ENCODE measurements at regions not wholly inside any gene's neighbourhood (a gene's known extent, or its start where the extent isn't known, plus 50 kb on each side); places are given as distances from the start of the nearest gene placed in this dataset.
"Not testable (repeated sequence)": the region's sequence is repeated elsewhere in the genome, so short reads cannot be mapped to it uniquely, and the experiment has no call there.

DNA sequence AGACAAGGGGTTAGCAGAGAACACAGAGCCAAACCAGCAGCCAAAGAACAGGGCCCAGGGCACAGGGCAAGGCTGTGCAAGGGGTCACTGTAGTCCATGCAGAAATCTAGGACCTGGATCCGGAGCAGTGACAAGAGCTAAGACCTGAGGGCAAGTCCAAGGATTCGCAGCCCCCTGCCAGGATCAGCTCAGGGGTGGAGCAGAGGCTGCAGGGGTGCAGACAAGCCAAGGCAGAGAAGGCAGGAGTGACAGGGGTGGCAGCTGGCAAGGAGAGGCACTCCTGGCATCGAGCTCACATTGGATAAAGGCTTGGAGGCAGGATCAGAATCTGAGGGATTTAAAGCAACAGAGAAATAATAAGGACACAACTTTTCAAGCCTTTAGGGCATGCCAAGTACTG, 80.7 kb upstream of the NANOS1 start:
- no peak for DNase-seq (ENCODE audit: low spot score)

DNA sequence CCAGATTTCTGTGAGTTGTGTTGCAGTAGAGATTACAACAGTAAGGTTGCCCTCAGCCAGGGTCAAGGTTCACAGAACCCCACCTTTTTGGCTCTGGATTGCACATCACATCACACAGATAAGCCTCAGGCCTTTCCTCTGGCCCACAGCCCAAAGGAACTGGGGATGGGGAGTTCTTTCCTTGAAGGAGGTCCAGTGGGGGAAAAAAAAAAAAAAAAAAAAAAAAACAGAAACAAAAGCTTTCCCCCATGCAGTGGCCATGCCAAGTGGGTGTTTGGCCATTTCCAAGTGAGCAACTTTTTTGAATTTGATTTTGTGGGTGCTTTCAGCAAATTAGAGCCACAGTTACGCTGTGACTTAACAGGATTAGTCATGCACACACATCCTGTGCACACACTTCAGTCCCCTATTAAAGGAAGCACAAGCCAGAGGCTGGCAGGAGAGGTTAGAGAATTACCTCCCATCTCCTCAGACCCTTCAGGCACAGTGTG, 79.3 kb upstream of the NANOS1 start:
- no peak for DNase-seq (ENCODE audit: low spot score)

DNA sequence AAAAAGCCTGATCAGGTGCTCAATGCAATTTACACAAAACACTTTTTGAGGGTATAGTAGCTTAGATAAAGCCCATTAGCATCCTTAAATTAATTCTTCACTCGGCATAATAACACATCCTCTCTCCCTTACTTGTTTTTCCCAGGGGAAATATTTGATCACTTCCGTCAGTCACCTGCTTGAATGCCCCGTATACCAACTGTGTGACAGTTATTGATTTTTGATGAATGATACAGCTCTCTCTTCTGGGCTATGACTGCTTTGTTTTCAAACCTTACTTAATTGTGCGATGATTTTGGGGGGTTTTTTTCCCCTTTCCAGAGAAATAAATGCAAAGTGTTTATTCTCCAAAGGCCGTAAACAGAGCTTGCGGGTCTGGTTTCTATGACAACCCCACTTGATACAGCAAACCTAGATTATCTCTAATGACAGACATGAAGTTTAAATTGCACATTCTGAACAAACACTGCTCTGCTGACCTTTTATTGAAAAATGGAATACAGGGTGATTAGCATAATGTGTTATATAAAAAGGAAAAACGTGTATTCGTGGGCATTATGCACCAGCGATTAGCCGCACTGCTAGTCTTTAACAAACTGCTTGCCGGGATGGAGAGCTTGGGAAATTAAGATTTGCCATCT, 78.4 kb upstream of the NANOS1 start:
- no peak for DNase-seq (ENCODE audit: low spot score)

DNA sequence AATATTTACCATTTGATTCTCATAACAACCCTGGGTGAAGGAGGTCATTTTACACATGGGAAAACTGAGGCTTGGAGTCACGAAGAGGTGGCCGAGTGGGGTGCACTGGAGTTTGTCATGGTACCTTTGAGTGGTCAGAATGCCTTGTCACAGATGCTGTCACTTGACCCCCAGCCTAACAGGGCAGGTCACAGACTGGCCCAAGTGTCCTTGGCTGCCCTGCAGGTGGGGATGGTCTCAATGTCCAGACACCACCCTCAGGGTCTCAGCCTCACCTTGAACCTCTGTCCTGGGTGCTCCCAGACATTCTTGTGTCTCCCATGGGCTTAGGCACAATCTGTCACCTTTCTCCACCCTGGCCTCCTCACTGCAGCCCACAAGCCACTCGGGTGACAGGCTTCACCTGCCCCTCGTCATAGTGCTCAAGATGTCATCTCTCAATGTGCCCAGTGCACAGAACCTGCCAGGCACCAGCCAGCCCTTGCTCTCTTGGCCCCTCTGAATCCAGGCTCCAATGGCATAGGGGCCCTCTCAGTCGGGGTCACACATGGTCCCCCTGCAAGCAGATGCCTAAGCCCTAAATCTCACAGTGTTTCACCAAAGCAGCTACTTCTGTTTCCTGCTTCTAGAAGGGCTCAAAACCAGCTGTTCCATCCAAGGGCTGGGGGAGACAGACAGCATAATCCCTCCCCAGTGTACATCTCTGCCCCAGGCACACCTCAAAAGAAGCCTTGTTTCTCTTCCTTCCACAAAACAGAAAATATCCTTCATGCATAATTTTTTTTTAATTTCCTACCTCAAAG, 76.8 kb upstream of the NANOS1 start:
- DNase-seq (ENCODE audit: low spot score): no peak

DNA sequence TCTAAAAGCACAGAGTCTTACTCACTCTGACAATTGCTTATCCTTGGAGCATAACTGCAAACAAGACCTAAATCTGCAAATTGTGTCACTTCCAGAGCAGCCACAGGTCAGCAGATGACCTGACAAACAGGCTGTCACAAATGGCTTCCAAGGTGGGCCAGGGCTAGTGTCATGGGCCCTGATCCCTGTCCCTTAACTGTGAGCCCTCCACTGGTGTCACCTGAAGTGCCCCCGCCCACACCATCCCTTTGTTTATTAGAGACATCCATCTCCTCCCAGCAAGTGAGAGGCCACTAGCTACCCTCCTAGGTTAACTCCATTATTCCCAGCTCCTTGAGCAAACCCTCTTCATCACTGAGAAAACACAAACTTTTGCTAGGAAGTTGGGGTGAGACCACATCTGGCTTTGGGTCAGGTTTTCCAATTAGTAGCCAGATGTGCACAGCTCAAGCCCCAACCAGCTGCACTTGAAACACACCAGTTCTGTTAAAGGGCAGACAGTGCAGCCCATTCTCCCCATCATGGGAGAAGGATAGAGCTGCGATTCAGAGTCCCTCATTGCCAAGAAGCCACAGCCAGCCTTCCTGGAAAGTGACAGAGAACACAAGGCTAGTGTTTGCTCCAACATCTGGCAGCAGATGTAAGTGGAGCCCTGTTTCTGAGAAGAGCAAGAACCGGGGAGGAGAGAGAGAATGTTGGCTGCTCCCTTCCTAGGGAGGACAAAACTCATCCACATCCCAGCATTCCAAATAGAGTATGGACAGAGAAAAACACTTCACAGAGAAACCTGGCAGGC, 75.7 kb upstream of the NANOS1 start:
- no peak for DNase-seq (ENCODE audit: low spot score)

DNA sequence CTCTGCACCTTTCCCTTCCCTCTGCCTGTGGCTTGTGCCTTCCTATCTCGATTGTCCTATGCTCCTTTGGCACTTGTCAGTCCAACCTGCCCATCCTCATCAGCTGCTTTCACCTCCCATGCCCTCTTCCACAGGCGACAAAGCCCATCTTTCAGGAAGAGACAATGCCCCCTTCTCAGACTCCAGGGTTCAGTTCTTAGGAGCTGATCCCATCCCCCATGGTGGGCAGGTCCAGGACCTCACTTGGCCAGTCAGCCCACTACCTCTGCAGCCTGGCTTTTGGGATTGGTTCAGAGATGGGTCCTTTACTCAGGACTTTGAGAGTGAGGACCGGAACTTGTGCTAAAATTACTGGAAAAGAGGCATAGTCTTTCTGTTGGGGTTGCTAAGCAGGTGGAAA, 74.0 kb upstream of the NANOS1 start:
- DNase-seq (ENCODE audit: low spot score): no peak

DNA sequence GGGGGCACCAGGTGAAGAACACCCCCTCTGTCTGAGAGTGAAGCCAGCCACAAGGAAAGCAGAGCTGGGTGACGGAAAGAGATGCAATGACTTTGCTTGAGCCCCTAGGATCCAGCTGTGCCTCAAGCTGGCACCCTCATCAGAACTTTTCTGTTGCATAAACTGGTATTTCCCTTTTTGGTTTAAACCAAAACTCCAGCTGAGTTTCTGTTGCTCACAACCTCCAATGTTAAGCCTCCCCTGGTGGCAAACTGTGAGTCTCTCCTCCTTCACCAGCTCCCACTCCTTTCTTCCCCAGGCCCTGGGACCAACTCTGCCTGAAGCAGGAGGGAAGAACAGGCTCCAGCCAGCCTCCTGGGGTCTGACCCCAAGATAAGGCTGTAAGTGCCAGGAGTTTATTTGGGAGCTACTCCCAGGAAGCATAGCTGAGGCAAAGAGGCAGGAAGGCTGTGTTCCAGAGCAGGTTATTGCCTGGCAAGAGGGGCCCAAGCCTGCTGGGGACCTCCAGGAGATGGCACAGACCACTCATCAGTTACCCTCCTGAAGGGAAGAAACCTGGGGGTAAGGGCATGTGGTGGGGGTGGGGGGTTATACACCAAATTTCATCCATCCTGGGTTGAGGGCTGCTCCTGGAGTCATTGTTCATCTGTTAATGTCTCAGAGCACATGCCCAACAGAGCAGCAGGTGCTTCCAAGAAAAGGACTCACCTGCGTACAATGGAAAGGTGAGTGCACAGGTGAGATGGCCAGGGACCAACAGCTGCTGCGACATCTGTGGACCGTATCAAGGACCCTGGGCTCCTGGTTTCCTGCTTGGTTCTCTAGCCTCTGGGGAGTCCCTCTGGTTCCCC, 73.3 kb upstream of the NANOS1 start:
- no peak for DNase-seq (ENCODE audit: low spot score)

DNA sequence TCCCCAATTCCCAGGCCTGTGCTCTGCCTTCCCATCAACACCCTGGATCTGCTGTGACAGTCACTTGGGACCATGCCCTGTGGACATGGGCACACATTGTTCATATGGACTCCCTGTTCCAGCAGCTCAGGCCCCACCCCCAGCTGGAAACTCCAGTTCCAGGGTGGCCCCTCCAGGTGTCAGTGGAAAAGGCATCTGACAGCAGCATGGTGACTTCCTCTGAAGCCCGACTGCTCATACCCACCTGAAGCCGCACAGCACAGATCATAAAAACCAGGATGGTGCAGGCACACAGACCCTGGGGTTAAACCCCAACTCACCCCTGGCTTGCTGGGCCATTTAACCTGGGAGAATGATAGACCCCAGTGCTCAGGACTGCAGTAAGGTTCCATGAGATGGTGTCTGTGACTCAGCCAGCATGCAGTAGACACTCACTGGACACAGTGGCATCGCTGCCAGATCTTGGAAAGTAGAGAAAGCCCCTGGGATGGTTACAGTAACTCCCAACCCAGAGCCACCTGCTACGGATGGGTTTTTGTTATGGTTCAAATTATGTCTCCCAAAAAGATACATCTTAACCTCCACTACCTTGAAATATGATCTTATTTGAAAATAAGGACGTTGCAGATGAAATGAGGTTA, 72.6 kb upstream of the NANOS1 start:
- no peak for DNase-seq (ENCODE audit: low spot score)

DNA sequence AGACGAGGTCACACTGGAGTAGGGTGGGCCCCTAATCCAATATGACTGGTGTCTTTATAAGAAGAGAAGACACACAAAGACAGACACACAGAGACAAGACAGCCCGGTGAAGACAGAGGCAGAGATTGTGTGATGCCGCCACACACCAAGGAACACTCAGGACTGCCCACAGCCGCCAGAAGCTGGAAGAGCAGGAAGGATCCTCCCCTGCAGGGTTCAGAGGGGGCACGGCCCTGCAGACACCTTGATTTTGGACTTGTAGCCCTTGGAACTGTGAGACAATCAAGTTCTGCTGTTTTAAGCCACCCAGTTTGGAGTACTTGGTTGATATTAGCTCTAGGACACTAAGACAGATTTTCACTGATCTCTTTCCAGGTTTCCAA, 72.1 kb upstream of the NANOS1 start:
- DNase-seq (ENCODE audit: low spot score): no peak

DNA sequence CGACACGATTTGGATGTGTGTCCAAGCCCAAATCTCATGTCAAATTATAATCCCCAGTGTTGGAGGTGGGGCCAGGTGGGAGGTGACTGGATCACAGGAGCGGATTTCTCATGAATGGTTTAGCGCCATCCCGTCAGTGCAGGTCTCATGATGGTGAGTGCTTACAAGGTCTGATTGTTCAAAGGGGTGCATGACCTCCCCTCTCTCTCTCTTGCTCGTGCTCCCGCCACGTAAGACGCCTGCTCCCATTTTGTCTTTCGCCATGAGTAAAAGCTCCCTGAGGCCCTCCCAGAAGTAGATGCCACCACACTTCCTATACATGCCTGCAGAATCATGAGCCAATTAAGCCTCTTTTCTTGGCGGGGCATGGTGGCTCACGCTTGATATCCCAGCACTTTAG, 71.5 kb upstream of the NANOS1 start:
- DNase-seq (ENCODE audit: low spot score): no peak

DNA sequence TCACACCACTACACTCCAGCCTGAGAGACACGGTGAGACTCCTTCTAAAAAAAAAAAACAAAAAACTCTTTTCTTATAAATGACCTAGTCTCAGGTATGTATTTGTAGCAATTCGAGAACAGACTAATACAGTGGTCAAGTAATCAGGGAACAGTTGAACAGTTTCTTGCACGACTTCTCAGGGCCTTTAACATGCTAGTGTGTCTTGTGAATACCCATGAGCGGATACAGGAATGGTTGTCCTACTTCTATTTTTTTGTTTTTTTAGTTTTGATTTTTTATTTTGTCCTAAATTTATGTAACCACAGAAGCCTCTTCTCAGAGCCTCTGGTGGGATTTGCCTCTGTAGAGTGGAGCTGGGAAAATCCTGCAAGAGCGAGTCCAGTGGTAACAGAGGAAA, 71.0 kb upstream of the NANOS1 start:
- no peak for DNase-seq (ENCODE audit: low spot score)

DNA sequence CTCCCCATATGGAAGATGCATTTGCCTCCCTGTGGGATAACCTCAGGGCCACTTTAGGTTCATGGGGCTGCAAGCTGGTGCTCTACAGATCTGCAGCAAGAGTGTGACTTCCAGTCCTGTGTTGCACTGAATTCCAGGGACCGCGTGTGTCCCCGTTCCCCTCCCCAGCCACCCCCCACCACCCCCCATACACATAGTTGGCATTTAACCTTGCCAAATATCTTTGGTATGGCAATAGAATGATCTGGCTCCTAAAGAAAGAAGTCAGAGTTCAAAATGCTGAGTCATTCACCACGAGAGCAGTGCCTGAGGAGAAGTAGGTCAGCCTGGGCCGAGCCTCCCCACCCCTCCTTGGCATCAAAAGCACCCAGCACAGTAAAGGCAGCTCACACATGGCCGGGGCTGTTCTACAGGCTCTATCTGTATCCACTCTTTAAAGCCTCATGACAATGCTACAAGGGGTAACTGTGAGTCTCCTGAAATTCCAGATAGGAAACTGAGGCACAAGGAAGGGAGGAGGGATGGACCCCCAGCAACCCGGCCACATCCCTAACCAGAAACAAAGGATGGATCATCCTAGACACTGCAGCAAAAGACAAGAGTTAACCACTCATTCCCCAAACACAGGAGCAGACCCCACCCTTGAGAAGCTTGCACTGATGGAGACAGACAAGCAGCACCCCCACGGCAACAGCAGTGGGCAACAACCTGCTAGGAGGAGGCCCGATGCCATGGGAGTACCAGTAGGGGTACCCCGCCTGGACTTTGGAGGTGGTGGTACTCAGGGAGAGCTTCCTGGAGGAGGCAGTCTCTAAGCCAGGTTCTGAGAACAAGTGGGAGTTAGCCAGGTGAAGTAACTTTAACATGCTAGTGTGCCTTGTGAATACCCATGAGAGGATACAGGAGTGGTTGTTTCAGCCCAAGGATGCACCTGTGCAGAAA, 70.3 kb upstream of the NANOS1 start:
- DNase-seq (ENCODE audit: low spot score): peak; percentile 76

DNA sequence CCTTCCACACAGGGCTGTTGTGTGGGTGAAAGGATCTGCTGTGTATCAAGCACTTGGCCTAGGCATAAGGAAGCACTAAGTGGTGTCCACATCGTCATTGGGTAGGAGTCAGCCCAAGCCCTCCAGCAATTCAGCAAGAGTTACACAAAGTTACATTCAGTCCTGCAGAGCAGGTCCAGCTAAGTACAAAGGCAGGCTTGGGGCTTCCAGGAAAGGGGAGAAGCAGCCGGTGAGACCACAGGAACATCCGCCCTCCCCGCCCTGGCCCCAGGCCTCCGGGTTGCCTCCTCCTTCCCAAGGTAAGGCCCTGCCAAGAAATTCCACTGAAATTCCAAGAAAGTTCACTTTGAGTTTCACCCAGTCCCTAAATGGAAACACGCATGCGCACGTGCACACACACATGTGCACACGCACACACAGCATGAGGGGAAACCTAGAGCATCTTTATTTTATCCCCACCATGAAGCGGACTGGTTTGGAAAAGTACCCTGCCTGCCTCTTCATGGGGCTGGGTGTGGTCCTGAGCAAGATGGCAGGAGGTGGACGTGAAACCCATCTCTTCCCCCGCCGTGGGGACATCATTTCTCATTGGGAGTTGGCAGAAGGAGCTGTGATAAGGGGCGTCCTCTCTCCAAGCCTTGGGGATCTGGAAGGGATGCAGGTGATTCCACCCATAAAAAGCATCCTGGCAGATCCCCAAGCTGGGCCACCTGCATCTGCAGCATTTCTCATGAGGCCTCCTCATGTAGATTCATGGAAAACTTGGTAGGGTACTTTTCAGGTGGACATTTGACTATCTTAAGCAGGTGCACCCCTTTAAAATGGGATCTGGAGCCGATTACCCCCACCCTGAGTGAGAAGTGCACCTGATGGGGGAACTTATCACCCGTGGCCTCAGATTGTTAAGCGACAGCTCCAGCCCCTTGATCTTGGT, 69.1 kb upstream of the NANOS1 start:
- DNase-seq (ENCODE audit: low spot score): no peak

DNA sequence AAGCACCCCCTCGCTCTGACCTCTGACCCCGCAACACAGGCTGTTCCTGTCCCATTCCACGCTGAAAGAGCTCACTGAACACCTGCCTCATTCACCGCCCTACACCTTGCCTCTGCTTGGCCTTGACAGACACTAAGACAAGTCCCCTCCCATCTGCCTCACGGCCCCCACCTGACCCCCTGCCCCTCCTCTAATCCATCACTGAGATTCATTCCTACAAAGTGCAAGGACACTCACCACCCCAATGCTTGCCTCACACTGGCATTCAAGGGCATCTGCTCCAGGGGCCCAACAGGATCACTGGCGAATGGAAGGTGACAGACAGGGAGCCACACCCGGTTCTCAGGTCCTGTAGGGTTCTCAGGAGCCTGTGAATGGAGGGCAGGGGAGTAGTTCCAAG, 68.1 kb upstream of the NANOS1 start:
- no peak for DNase-seq (ENCODE audit: low spot score)

DNA sequence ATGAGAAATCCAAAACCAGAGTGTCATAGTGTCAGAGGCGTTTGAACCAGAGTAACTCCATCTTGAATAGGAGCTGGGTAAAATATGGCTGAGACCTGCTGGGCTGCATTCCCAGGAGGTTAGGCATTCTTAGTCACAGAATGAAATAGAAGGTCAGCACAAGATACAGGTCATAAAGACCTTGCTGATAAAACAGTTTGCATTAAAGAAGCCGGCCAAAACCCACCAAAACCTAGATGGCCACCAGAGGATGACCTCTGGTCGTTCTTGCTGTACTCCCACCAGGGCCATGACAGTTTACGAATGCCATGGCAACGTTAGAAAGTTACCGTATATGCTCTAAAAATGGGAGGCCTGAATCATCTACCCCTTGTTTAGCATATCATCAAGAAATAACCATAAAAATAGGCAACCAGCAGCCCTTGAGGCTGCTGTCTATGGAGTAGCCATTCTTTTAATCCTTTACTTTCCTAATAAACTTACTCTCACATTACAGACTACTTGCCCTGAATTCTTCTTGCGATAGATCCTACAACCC, 67.1 kb upstream of the NANOS1 start:
- not testable (repeated sequence) for DNase-seq (ENCODE audit: low spot score)

DNA sequence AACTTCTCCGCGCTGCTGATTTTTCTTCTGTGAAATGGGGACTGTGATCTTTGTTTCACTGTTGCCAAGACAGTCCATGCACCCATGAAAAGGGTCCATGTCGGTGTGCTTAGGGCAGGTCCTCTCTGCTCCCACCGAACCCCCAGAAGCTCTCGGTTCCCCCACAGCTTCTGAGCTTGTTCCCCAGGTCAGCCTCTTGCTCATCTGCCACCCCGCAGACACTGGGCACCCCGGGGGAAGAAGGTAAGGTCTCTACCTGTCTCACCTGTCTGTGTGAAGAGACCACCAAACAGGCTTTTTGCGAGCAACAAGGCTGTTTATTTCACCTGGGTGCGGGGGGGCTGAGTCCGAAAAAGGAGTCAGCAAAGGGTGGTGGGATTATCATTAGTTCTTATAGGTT, 66.2 kb upstream of the NANOS1 start:
- no peak for DNase-seq (ENCODE audit: low spot score)

DNA sequence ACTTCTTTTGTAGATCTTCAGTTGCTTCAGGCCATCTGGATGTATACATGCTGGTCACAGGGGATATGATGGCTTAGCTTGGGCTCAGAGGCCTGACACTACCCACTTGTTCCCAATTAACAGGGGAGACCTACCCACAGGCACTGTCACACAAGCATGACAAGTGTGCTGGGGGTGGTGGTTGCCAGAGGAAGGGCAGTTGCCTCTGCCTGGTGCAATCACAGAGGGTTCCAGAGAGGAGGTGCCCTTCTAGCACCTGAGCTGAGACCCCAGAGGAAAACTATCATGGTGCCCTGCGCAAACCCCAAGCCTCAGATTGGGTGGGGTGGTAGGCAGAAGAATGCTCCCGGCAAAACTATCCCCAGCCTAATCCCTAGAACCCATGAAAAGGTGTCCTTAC, 65.6 kb upstream of the NANOS1 start:
- no peak for DNase-seq (ENCODE audit: low spot score)

DNA sequence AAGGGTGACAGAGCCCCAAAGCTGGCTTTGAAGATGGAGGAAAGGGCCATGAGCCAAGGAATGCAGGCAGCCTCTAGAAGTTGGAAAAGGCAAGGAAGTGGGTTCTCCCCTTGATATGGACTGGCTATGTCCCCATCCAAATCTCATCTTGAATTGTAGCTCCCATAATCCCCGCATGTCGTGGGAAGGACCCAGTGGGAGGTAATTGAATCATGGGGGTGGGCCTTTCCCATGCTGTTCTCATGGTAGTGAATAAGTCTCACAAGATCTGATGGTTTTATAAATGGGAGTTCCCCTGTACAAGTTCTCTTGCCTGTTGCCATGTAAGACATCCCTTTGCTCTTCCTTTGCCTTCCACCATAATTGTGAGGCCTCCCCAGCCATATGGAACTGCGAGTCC, 65.0 kb upstream of the NANOS1 start:
- DNase-seq (ENCODE audit: low spot score): not testable (repeated sequence)

DNA sequence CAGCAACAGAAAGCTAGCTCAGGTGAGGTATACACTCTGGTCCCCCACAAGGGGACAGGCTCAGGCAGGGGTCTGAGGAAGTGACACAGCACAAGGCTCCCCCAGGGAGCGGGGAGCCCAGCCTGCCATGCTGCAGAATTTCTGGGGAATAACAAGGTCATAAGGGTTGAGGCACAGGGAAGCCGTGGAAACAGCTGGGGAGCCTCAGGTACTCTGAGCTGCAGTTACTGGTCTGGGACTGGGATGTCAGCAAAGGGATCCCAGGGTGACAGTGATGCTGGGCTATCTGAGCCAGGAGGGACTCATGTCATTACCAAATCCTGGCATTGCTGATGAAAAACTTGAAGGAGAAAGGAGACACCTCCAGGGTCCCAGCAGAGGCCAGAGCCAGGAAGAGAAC, 64.4 kb upstream of the NANOS1 start:
- DNase-seq (ENCODE audit: low spot score): no peak
